Fibroblast of skin of left biceps (primary cell): ENCODE measurements at regions not wholly inside any gene's neighbourhood (a gene's known extent, or its start where the extent isn't known, plus 50 kb on each side); places are given as distances from the start of the nearest gene placed in this dataset.

Experiments used
- DNase-seq, 2 experiments: peaks; one replicate each; pipeline ENCODE4 v3.0.0-alpha.2; 2013; ENCODE audit warnings: low read depth in 2 of 2

- DNase-seq: no peak
These were observed 181.5 kb upstream of the PODXL start for GRCh38 chr7:131737746-131738465.

GRCh38 chr7:131735101-131735500 is 178.7 kb upstream of the PODXL start:
- DNase-seq: no peak

GRCh38 chr7:131733604-131734003 is 177.2 kb upstream of the PODXL start:
- DNase-seq: no peak

- DNase-seq: no peak
These were observed 170.8 kb upstream of the PODXL start for GRCh38 chr7:131727189-131727588.

GRCh38 chr7:131726686-131727085 is 170.3 kb upstream of the PODXL start:
- no peak for DNase-seq

- no peak for DNase-seq
These were observed 169.6 kb upstream of the PODXL start for GRCh38 chr7:131726031-131726430.

GRCh38 chr7:131724776-131725345 is 168.4 kb upstream of the PODXL start:
- DNase-seq: no peak

GRCh38 chr7:131723926-131724325 is 167.5 kb upstream of the PODXL start:
- DNase-seq: no peak

- no peak for DNase-seq
These were observed 165.9 kb upstream of the PODXL start for GRCh38 chr7:131722371-131722770.

- DNase-seq: no peak
These were observed 165.2 kb upstream of the PODXL start for GRCh38 chr7:131721660-131722059.

GRCh38 chr7:131720703-131721102 is 164.3 kb upstream of the PODXL start:
- DNase-seq: no peak

GRCh38 chr7:131717181-131717580 is 160.8 kb upstream of the PODXL start:
- DNase-seq: no peak

- DNase-seq: no peak
These were observed 142.9 kb upstream of the PODXL start for GRCh38 chr7:131699323-131699722.

GRCh38 chr7:131692131-131692960 is 135.9 kb upstream of the PODXL start:
- DNase-seq: no peak

GRCh38 chr7:131691454-131692130 is 135.2 kb upstream of the PODXL start:
- DNase-seq: no peak

- DNase-seq: no peak
These were observed 134.0 kb upstream of the PODXL start for GRCh38 chr7:131690441-131690840.

GRCh38 chr7:131689662-131690234 is 133.3 kb upstream of the PODXL start:
- no peak for DNase-seq

- DNase-seq: peak in 1 of 2 experiments; percentile 12
These were observed 132.6 kb upstream of the PODXL start for GRCh38 chr7:131688738-131689661.

GRCh38 chr7:131687296-131687695 is 130.9 kb upstream of the PODXL start:
- DNase-seq: no peak

GRCh38 chr7:131686833-131687232 is 130.4 kb upstream of the PODXL start:
- no peak for DNase-seq
